Stomach smooth muscle (tissue), 2 donors: ENCODE measurements at regions not wholly inside any gene's neighbourhood (a gene's known extent, or its start where the extent isn't known, plus 50 kb on each side); places are given as distances from the start of the nearest gene placed in this dataset.

Source experiments
- H3K27ac ChIP-seq: one replicate; pipeline ENCODE4 v1.7.0; 2013; ENCODE audit warnings: mild to moderate bottlenecking, low read length, inconsistent platforms
- H3K27me3 ChIP-seq, 2 donors: one replicate each; pipeline ENCODE4 v1.7.0; 2013; ENCODE audit warnings: low read length in 2 of 2; ENCODE audit not compliant: insufficient read depth in 2 of 2, control insufficient read depth in 1 of 2
- H3K36me3 ChIP-seq, 2 donors: one replicate each; pipeline ENCODE4 v1.7.0; 2013; ENCODE audit warnings: low read length in 2 of 2; ENCODE audit not compliant: control insufficient read depth in 2 of 2, insufficient read depth in 2 of 2
- H3K4me1 ChIP-seq: one replicate; pipeline ENCODE4 v1.7.0; 2013; ENCODE audit warnings: low read length; ENCODE audit not compliant: control insufficient read depth, insufficient read depth
- H3K4me3 ChIP-seq, 2 donors: one replicate each; pipeline ENCODE4 v1.7.0; 2013; ENCODE audit warnings: low read length in 2 of 2
- H3K9ac ChIP-seq, 2 donors: one replicate each; pipeline ENCODE4 v1.7.0; 2013; ENCODE audit warnings: low read length in 2 of 2, mild to moderate bottlenecking in 1 of 2
- H3K9me3 ChIP-seq, 2 donors: one replicate each; pipeline ENCODE4 v1.7.0; 2013; ENCODE audit warnings: low read length in 2 of 2; ENCODE audit not compliant: control insufficient read depth in 2 of 2
- donor health status: healthy.
- donor health status: Pancreatic carcinoma.

- H3K36me3 ChIP-seq, result no peaks in the 10 kb centered on the region
- no peaks in the 10 kb centered on the region for H3K9me3 ChIP-seq
- no peak overlapping the region for H3K27ac ChIP-seq
- H3K4me1 ChIP-seq, result peaks cover 5% of the 10 kb centered on the region
- no peaks in the 10 kb centered on the region for H3K27me3 ChIP-seq
- H3K4me3 ChIP-seq, result peak overlapping the region in 1 of 2 donors; percentile 28
- no peak overlapping the region for H3K9ac ChIP-seq
These were observed 481.3 kb upstream of the CITED2 start for GRCh38 chr6:139855671-139856311.

DNA sequence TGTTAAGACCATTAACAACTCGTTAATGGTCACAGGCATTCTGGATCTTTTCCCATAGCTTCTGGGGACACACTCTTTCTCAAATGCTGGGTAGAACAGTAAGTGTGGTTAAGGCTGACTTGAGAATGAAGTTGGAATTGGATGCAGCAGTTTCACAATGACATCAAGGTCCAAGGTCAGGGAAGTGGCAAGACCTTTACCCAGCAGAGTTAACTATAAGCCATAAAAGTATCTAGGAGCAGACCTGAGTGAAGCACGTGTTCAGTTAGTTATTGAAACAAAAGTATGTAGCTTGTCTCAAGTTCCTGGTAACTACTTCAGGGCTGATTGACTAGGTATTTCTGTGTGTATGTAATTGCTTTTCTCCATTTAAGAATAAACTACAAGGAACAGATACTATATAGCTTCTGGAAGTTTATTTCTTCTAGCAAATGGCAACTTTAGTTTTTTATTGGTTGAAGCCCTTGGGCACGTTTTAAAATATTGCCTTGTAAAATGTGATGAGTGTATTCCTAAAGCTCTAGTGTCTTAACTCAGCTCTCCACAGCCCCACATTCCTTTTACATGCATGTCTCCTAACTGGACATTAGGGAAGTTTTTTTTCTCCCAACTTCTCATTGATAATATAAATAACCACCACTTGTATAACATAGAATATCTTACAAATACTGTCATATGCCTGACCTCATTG is 479.0 kb upstream of the CITED2 start:
- Histone ChIP-seq H3K4me1 (peaks cover 5% of the 10 kb centered on the region), H3K4me3 (peak overlapping the region in 1 of 2 donors; percentile 21), H3K27ac (no peak overlapping the region), H3K9ac (no peak overlapping the region), H3K36me3 (no peaks in the 10 kb centered on the region), H3K9me3 (no peaks in the 10 kb centered on the region), H3K27me3 (no peaks in the 10 kb centered on the region)

DNA sequence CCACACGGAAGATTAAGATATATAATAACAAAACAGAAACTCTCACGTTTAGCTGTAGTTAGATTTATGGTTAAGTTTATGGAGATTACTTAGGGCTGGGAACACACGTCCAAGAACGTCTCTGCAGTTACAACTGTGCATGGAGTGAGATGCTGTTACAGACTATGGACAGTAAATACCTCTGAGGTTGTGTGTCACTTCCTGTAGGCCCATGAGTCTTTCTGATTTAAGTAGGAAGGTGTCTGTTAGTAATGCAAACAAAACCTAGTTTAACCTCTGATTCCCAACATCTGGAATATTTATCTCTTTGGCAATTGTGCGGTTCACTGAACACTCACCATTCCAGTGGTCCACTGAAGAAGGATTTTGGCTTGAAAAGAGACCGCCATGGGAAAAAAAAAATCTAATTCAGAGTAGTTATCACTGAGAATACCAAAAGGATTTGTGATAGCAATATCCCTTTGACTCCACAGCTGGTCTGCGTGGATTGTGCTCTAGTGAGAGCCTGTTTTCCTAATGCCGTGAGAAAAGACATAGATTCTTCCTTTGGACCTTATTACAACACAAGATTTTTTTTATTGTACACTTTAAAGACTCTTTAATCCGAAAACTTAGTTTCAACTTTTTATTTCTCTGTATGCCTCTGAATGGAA is 478.2 kb upstream of the CITED2 start:
- no peaks in the 10 kb centered on the region for H3K36me3 ChIP-seq
- H3K4me1 ChIP-seq, result peaks cover 5% of the 10 kb centered on the region
- H3K4me3 ChIP-seq, result no peak overlapping the region
- H3K9me3 ChIP-seq, result no peaks in the 10 kb centered on the region
- no peak overlapping the region for H3K9ac ChIP-seq
- H3K27me3 ChIP-seq, result no peaks in the 10 kb centered on the region
- H3K27ac ChIP-seq, result no peak overlapping the region

GRCh38 chr6:139852067-139852466 is 477.6 kb upstream of the CITED2 start:
- H3K4me1 ChIP-seq, result peaks cover 8% of the 10 kb centered on the region
- no peaks in the 10 kb centered on the region for H3K27me3 ChIP-seq
- no peak overlapping the region for H3K27ac ChIP-seq

DNA sequence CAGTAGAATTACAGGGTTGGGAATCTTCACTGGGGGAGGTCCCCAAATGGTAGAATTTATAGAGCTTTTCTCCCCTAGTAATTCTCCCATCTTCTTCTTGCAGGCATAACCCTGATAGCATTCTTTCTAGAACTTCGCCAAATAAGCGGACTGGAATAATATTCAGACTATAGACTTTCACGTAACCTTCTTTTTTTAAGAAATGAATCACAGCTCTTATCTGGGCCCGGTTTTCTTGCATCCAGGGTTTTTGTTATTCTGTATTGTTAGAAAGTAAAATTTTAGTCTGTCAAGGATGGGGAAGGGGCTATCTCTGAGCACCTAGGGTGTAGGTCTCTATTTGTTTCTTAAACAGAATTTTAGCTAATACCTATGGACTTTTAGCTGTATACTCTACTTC is 476.8 kb upstream of the CITED2 start:
- Histone ChIP-seq H3K27ac (no peak overlapping the region), H3K9ac (no peak overlapping the region)

More at GRCh38 chr6:139852067-139852466, 477.6 kb upstream of the CITED2 start:
- no peak overlapping the region for H3K9ac ChIP-seq
- no peaks in the 10 kb centered on the region for H3K36me3 ChIP-seq
- no peaks in the 10 kb centered on the region for H3K9me3 ChIP-seq
- H3K4me3 ChIP-seq, result no peak overlapping the region

DNA sequence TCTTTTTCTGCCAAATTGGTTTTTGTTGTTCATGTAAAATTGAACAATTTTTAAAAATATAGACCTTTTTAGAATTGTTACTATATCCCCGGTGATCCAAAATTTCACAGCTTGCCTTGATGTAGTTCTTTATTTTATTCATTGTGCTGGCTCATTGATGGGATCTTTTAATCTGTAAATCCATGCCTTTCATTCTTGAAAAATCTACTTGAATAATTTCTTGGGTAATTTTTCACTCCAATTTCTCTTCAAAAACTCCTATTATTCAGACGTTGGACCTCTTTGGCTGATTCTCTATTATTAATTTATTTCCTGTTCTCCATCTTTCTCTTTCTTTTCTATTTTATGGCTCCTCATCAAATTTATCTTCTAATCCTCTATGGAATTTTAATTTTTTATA is 476.1 kb upstream of the CITED2 start:
- no peaks in the 10 kb centered on the region for H3K36me3 ChIP-seq
- H3K9me3 ChIP-seq, result no peaks in the 10 kb centered on the region
- no peaks in the 10 kb centered on the region for H3K27me3 ChIP-seq
- H3K9ac ChIP-seq, result no peak overlapping the region
- no peak overlapping the region for H3K27ac ChIP-seq
- no peak overlapping the region for H3K4me3 ChIP-seq
- peaks cover 4% of the 10 kb centered on the region for H3K4me1 ChIP-seq

More for the DNA sequence above, 476.8 kb upstream of the CITED2 start:
- H3K4me3 ChIP-seq, result no peak overlapping the region
- H3K27me3 ChIP-seq, result no peaks in the 10 kb centered on the region
- peaks cover 7% of the 10 kb centered on the region for H3K4me1 ChIP-seq
- H3K9me3 ChIP-seq, result no peaks in the 10 kb centered on the region
- H3K36me3 ChIP-seq, result no peaks in the 10 kb centered on the region

DNA sequence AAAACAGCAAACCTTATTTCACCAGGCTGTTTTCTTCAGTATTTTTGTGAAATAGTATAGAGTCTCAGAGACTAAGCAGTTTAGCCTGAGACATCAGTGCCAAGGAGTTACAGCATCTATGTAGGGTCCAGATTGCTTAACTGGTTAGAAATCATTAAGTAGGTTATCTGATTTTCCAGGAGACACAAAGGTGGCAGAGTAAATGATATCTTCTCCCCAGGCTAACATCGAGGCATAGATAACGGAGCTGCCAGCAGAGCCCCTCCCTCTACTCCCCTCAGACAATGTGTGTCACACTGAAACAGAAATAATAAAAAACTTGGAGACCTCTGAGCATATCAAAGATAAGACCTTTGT is 473.0 kb upstream of the CITED2 start:
- no peak overlapping the region for H3K9ac ChIP-seq
- no peaks in the 10 kb centered on the region for H3K27me3 ChIP-seq
- H3K27ac ChIP-seq, result no peak overlapping the region
- H3K4me3 ChIP-seq, result no peak overlapping the region
- H3K36me3 ChIP-seq, result no peaks in the 10 kb centered on the region
- no peaks in the 10 kb centered on the region for H3K9me3 ChIP-seq
- peaks cover 4% of the 10 kb centered on the region for H3K4me1 ChIP-seq

DNA sequence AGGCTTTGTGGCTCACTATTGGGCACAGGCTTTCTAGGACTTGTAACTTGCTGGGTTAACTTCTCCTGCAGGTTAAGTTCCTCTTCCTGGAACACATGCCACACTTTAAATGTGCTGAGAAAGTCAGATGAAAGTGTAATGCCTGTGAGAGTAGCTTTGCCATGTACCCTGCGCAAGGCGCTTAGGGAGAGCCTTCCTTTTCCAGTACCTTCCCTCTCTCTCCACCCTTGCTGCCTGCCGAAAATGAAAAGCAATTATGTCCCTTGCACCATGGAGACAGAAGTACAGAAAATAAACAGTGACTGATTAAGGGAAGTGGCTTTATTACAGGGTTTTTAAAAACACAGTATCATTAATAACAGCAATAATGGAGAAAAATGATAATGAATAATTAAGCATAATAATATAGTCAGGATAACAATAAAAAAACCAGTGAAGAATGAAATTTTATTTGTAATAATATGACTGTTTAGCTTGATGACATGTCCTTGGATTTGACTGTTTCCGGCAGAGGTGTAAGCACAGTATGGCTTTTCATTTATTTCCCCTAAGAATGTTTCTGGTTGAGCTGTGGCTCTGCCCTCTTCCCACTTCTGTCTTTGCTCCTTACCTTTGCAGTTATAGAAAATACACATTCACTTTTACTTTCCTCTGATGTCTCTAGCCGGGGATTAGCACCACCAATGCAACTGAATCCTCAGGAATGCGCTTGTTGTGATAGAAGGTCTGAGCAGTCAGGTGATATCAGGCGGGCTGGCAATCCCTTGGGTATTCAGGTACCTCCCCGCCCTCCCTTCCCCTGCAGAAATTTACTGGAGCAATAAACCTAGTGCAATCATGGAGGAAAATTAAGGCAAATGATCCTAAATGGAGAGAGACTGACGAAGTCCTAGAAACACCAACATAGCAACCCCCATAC is 472.3 kb upstream of the CITED2 start:
- Histone ChIP-seq H3K9me3 (no peaks in the 10 kb centered on the region), H3K4me3 (peak overlapping the region in 1 of 2 donors; percentile 24), H3K9ac (no peak overlapping the region), H3K27ac (no peak overlapping the region), H3K27me3 (no peaks in the 10 kb centered on the region), H3K36me3 (no peaks in the 10 kb centered on the region), H3K4me1 (peaks cover 4% of the 10 kb centered on the region)

GRCh38 chr6:139844907-139845306 is 470.5 kb upstream of the CITED2 start:
- H3K27ac ChIP-seq, result no peak overlapping the region
- H3K9ac ChIP-seq, result no peak overlapping the region
- H3K4me3 ChIP-seq, result no peak overlapping the region
- no peaks in the 10 kb centered on the region for H3K27me3 ChIP-seq
- no peaks in the 10 kb centered on the region for H3K9me3 ChIP-seq
- no peaks in the 10 kb centered on the region for H3K36me3 ChIP-seq
- peaks cover 4% of the 10 kb centered on the region for H3K4me1 ChIP-seq

- H3K9ac ChIP-seq, result no peak overlapping the region
- no peaks in the 10 kb centered on the region for H3K4me1 ChIP-seq
- H3K27ac ChIP-seq, result no peak overlapping the region
- H3K4me3 ChIP-seq, result no peak overlapping the region
- H3K36me3 ChIP-seq, result no peaks in the 10 kb centered on the region
- H3K9me3 ChIP-seq, result no peaks in the 10 kb centered on the region
- no peaks in the 10 kb centered on the region for H3K27me3 ChIP-seq
These were observed 467.4 kb upstream of the CITED2 start for GRCh38 chr6:139841794-139842215.
